D721Med (cell line): ENCODE measurements at regions not wholly inside any gene's neighbourhood (a gene's known extent, or its start where the extent isn't known, plus 50 kb on each side); places are given as distances from the start of the nearest gene placed in this dataset.

ENCODE experiments used
- DNase-seq: peaks from one replicate; pipeline ENCODE4 v3.0.0; 2011; ENCODE audit warnings: low spot score; ENCODE audit not compliant: insufficient read length
- FAIRE-seq: peaks from 2 replicates; lab custom pipeline; 2011; peaks lifted over from hg19 to GRCh38; lab: Jason Lieb, UNC
- TF ChIP-seq, protein P1 (sequence below): IDR thresholded peaks from 2 replicates; pipeline ENCODE4 v1.5.1; 2012; ENCODE audit warnings: mild to moderate bottlenecking, control low read depth; ENCODE audit not compliant: insufficient read depth; ENCODE audit errors: missing control alignments

DNA sequence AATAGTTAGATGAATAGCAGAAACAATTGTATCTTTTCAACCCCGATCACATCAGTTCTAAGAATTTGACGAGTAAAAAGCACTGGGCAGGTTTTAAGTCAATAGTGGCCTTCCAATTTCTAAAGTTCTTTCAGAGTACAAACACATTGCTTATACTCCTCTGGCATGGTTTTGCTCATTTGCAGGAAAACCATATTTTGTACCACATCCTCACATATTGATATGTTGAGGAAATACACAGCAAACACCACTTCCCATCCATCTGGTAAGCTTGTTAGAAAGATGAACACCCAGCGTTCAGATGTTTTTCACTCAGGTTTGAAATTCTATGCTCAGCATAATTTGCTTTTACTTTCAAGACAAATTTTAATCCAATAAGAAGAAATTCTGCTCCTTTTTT is 344.6 kb upstream of the ACVR2A start:
- TF ChIP-seq, protein P1, sequence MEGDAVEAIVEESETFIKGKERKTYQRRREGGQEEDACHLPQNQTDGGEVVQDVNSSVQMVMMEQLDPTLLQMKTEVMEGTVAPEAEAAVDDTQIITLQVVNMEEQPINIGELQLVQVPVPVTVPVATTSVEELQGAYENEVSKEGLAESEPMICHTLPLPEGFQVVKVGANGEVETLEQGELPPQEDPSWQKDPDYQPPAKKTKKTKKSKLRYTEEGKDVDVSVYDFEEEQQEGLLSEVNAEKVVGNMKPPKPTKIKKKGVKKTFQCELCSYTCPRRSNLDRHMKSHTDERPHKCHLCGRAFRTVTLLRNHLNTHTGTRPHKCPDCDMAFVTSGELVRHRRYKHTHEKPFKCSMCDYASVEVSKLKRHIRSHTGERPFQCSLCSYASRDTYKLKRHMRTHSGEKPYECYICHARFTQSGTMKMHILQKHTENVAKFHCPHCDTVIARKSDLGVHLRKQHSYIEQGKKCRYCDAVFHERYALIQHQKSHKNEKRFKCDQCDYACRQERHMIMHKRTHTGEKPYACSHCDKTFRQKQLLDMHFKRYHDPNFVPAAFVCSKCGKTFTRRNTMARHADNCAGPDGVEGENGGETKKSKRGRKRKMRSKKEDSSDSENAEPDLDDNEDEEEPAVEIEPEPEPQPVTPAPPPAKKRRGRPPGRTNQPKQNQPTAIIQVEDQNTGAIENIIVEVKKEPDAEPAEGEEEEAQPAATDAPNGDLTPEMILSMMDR, result no peak
- FAIRE-seq (no peak), DNase-seq (no peak)

DNA sequence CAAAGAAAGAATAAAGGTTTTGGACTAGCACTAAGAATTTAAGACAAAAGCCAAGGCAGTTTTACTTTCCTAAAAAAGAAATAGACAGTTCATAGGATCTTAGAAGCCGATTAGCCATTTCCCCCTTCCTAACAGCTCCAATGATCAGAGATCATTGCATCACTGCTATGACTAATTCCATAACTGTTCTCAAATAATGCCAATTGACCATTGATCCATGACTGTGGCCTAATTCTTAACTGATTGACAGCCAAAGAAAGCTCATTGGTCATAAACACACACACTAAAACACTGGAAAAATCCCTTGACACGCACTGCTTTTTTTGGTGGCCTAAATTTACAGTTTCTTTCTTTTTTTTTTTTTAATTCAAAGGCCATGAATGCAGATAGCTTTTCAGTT is 345.0 kb upstream of the ACVR2A start:
- TF ChIP-seq, protein P1, result no peak
- no peak for DNase-seq
- no peak for FAIRE-seq

- no peak for DNase-seq
- TF ChIP-seq, protein P1, result no peak
- FAIRE-seq, result no peak
Measured at GRCh38 chr2:147495734-147496133, 349.1 kb upstream of the ACVR2A start.

- FAIRE-seq (no peak), DNase-seq (no peak)
- TF ChIP-seq, protein P1, result no peak
Measured at GRCh38 chr2:147492471-147492870, 352.4 kb upstream of the ACVR2A start.

- no peak for FAIRE-seq
- TF ChIP-seq, protein P1, result no peak
- DNase-seq, result no peak
Measured at GRCh38 chr2:147491506-147491905, 353.3 kb upstream of the ACVR2A start.

DNA sequence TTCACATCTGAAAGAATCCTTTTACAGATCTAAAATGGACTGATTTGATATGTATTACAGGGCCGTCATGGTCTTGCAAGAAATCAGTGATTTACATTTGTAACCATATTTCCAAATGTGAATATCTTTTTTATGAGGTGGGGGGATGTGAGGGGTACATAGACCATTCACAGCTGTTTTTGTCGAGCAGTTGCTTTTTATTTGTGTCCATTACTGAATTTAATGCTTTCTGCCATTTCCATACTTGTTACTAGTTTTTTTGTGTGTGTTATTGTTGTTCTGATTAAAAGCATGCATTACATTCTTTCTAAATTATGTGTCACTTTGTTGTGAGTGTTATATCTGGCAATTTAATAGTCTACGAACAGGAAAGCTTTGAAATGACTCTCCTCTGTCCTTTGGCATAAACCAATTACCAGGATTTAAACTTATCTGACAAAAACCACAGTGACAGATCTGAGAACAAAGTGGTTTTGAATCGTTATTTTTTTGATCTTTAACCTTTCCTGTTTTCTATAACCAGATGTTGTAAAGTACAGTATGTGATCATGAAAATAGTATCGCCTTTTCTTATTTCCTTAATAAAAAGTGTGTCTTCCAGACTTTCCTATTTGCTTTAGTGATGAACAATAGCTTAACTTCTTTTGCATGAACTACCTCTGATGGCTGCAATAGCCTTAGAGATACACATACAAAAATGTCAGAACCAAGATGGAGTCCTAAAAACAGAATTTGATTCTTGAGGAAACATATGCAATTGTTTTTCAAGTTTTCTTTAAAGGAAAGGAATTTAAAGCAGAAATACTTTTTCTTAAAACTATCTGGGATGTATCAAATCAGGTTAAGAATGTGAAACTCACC is 354.2 kb upstream of the ACVR2A start:
- no peak for DNase-seq
- FAIRE-seq, result peak; percentile 51
- TF ChIP-seq, protein P1, result no peak

- TF ChIP-seq, protein P1, result no peak
- no peak for FAIRE-seq
- DNase-seq, result no peak
Measured at GRCh38 chr2:147488472-147488871, 356.4 kb upstream of the ACVR2A start.
